K562 (cell line): ENCODE measurements at regions not wholly inside any gene's neighbourhood (a gene's known extent, or its start where the extent isn't known, plus 50 kb on each side); places are given as distances from the start of the nearest gene placed in this dataset.

Experiments used
- BRD9 ChIP-seq: fragments of 450-650 bp; IDR thresholded peaks from 2 replicates; pipeline ENCODE4 v1.6.1; 2018; ENCODE audit warnings: low read depth; ENCODE audit not compliant: partially characterized antibody
- FOXK2 ChIP-seq, 2 experiments: fragments of 450-650 bp; IDR thresholded peaks in 1 of 2; conservative IDR thresholded peaks in 1 of 2; 2 replicates each; pipeline ENCODE4 v1.6.1; 2016; ENCODE audit warnings: low read depth in 2 of 2, mild to moderate bottlenecking in 1 of 2
- KDM5B ChIP-seq: fragments of 200-600 bp; sonication (generic); IDR thresholded peaks from 2 replicates; pipeline ENCODE4 v1.6.1; 2012; ENCODE audit warnings: low read depth, mild to moderate bottlenecking, moderate library complexity, low read length, control low read depth, inconsistent platforms; ENCODE audit not compliant: insufficient replicate concordance
- MXD1 ChIP-seq: fragments of 250-450 bp; sonication (Bioruptor Pico); IDR thresholded peaks from 2 replicates; pipeline ENCODE4 v1.8.0; 2021; ENCODE audit warnings: borderline replicate concordance, mild to moderate bottlenecking, moderate library complexity; ENCODE audit not compliant: poor library complexity, severe bottlenecking
- NCOA4 ChIP-seq: fragments of 450-650 bp; IDR thresholded peaks from 2 replicates; pipeline ENCODE4 v1.6.1; 2018; ENCODE audit warnings: mild to moderate bottlenecking; ENCODE audit not compliant: partially characterized antibody
- NFATC3 ChIP-seq: fragments of 450-650 bp; IDR thresholded peaks from 2 replicates; pipeline ENCODE4 v1.6.1; 2017; ENCODE audit warnings: mild to moderate bottlenecking
- POLR3G ChIP-seq: IDR thresholded peaks from 2 replicates; pipeline ENCODE4 v1.6.1; 2011; ENCODE audit not compliant: insufficient read length, insufficient replicate concordance; ENCODE audit errors: extremely low read depth
- PTBP1 ChIP-seq: fragments of 200-400 bp; formaldehyde crosslinking; IDR thresholded peaks from 2 replicates; pipeline ENCODE4 v1.6.1; 2017; ENCODE audit warnings: low read depth, low read length
- RAD21 ChIP-seq, 2 experiments: fragments of 250-450 bp in 1 of 2; fragments of 450-650 bp in 1 of 2; sonication (Bioruptor Pico) in 1 of 2; formaldehyde crosslinking in 1 of 2; IDR thresholded peaks in 1 of 2; conservative IDR thresholded peaks in 1 of 2; 2 replicates each; pipeline versions ENCODE4 v1.4.0 to v1.8.0; 2020 to 2022; ENCODE audit warnings: mild to moderate bottlenecking in 2 of 2, moderate library complexity in 1 of 2
- SIN3B ChIP-seq: fragments of 450-650 bp; IDR thresholded peaks from 2 replicates; pipeline ENCODE4 v1.6.1; 2017; ENCODE audit warnings: low read depth, mild to moderate bottlenecking, moderate library complexity
- STAT6 ChIP-seq: sonication (generic); formaldehyde crosslinking; IDR thresholded peaks from 2 replicates; pipeline ENCODE4 v1.8.1; 2023; ENCODE audit warnings: mild to moderate bottlenecking, missing genetic modification reagents
- TBP ChIP-seq: optimal IDR thresholded peaks from 2 replicates; pipeline ENCODE3; 2011; ENCODE audit warnings: low read depth, low read length, improper control_type of control experiment
- TCFL5 ChIP-seq: fragments of 250-450 bp; sonication (Bioruptor Pico); conservative IDR thresholded peaks from 2 replicates; pipeline ENCODE4 v1.6.1; 2021; ENCODE audit warnings: mild to moderate bottlenecking, moderate library complexity, matching md5 sums
- TFAP4 ChIP-seq: sonication (generic); formaldehyde crosslinking; IDR thresholded peaks from 2 replicates; pipeline ENCODE4 v1.8.0; 2022; ENCODE audit warnings: missing genetic modification reagents, mild to moderate bottlenecking, moderate library complexity, borderline replicate concordance
- ZC3H11A ChIP-seq: IDR thresholded peaks from 2 replicates; pipeline ENCODE4 v1.6.1; 2012; ENCODE audit warnings: low read depth, low read length, improper control_type of control experiment
- ZFP36 ChIP-seq: fragments of 150-350 bp; IDR thresholded peaks from 2 replicates; pipeline ENCODE4 v1.6.1; 2018; ENCODE audit warnings: low read length, low read depth; ENCODE audit not compliant: partially characterized antibody
- ZNF41 ChIP-seq: fragments of 250-450 bp; sonication (Bioruptor Pico); conservative IDR thresholded peaks from 2 replicates; pipeline ENCODE4 v1.4.0; 2020; ENCODE audit warnings: mild to moderate bottlenecking
- ZNF609 ChIP-seq: sonication (generic); formaldehyde crosslinking; IDR thresholded peaks from 2 replicates; pipeline ENCODE4 v1.8.1; 2023; ENCODE audit warnings: missing genetic modification reagents, mild to moderate bottlenecking, borderline replicate concordance

- no peak for TF ChIP-seq KDM5B
- TF ChIP-seq ZFP36 = peak; percentile 96
- no peak for TF ChIP-seq FOXK2 (conservative IDR thresholded peaks at IDR 0.05 in 1 of 2, IDR thresholded peaks at IDR 0.05 in 1 of 2; ENCODE audit: low read depth in 2 of 2)
- peak; percentile 74 for TF ChIP-seq TFAP4 (CRISPR knock-in tag)
- no peak for TF ChIP-seq ZNF41 (CRISPR knock-in tag)
- TF ChIP-seq POLR3G = no peak
- TF ChIP-seq TCFL5 = no peak
- no peak for TF ChIP-seq NCOA4
- no peak for TF ChIP-seq NFATC3
- TF ChIP-seq PTBP1 = peak; percentile 92
- peak; percentile 69 for TF ChIP-seq BRD9
- TF ChIP-seq RAD21 (CRISPR knock-in tag; conservative IDR thresholded peaks at IDR 0.05 in 1 of 2, IDR thresholded peaks at IDR 0.05 in 1 of 2) = peak in 1 of 2 experiments; percentile 14; a peak in 1 of 4 replicates
- no peak for TF ChIP-seq ZNF609
- no peak for TF ChIP-seq STAT6 (CRISPR knock-in tag)
- TF ChIP-seq SIN3B = no peak
- no peak for TF ChIP-seq MXD1 (CRISPR knock-in tag)
- no peak for TF ChIP-seq TBP
- no peak for TF ChIP-seq ZC3H11A
Measured at GRCh38 chr12:124510301-124510970, 57.0 kb downstream of the NCOR2 start (continued).
